H9 (cell line): ENCODE measurements at regions not wholly inside any gene's neighbourhood (a gene's known extent, or its start where the extent isn't known, plus 50 kb on each side); places are given as distances from the start of the nearest gene placed in this dataset.
"Not testable (repeated sequence)": the region's sequence is repeated elsewhere in the genome, so short reads cannot be mapped to it uniquely, and the experiment has no call there.

ENCODE experiments used
- DNase-seq: peaks from one replicate; pipeline ENCODE4 v3.0.0-alpha.2; 2017
- H2AFZ ChIP-seq: one replicate; pipeline ENCODE4 v1.6.1; 2013; ENCODE audit warnings: mild to moderate bottlenecking, low read length, control low read depth, moderate library complexity
- H2AK5ac ChIP-seq: 2 replicates; pipeline ENCODE4 v1.6.1; 2013; ENCODE audit warnings: low read length, control low read depth, mixed read lengths; ENCODE audit not compliant: insufficient read length
- H2BK120ac ChIP-seq: one replicate; pipeline ENCODE4 v1.6.1; 2013; ENCODE audit warnings: low read depth, mild to moderate bottlenecking, low read length, control low read depth, inconsistent platforms; ENCODE audit not compliant: poor library complexity, severe bottlenecking
- H2BK12ac ChIP-seq: 2 replicates; pipeline ENCODE4 v1.6.1; 2013; ENCODE audit warnings: low read length, control low read depth, mixed read lengths, low read depth; ENCODE audit not compliant: insufficient read length
- H2BK15ac ChIP-seq: 2 replicates; pipeline ENCODE4 v1.6.1; 2013; ENCODE audit warnings: low read depth, low read length, control low read depth
- H2BK20ac ChIP-seq: one replicate; pipeline ENCODE4 v1.6.1; 2013; ENCODE audit warnings: low read depth, mild to moderate bottlenecking, low read length, control low read depth, inconsistent platforms; ENCODE audit not compliant: poor library complexity, severe bottlenecking
- H2BK5ac ChIP-seq: 2 replicates; pipeline ENCODE4 v1.6.1; 2013; ENCODE audit warnings: low read length, control low read depth, mixed read lengths; ENCODE audit not compliant: insufficient read length
- H3K14ac ChIP-seq: 2 replicates; pipeline ENCODE4 v1.6.1; 2013; ENCODE audit warnings: low read length, control low read depth; ENCODE audit not compliant: insufficient read depth
- H3K18ac ChIP-seq: 2 replicates; pipeline ENCODE4 v1.6.1; 2013; ENCODE audit warnings: low read depth, mild to moderate bottlenecking, mixed read lengths, low read length, control low read depth; ENCODE audit not compliant: insufficient read length
- H3K23ac ChIP-seq: 2 replicates; pipeline ENCODE4 v1.6.1; 2013; ENCODE audit warnings: low read length, control low read depth, mixed read lengths, low read depth; ENCODE audit not compliant: insufficient read length
- H3K23me2 ChIP-seq: 2 replicates; pipeline ENCODE4 v1.6.1; 2013; ENCODE audit warnings: low read depth, mild to moderate bottlenecking, mixed read lengths, low read length, control low read depth; ENCODE audit not compliant: insufficient read length, poor library complexity, severe bottlenecking
- H3K27ac ChIP-seq: 2 replicates; pipeline ENCODE4 v1.5.1; 2013; ENCODE audit warnings: low read length, control low read depth, mixed read lengths, low read depth; ENCODE audit not compliant: insufficient read length
- H3K27me3 ChIP-seq: 2 replicates; pipeline ENCODE4 v1.6.1; 2013; ENCODE audit warnings: low read length, control low read depth, inconsistent platforms; ENCODE audit not compliant: insufficient read depth
- H3K4ac ChIP-seq: 2 replicates; pipeline ENCODE4 v1.6.1; 2013; ENCODE audit warnings: low read depth, mild to moderate bottlenecking, control low read depth, inconsistent platforms, low read length, moderate library complexity
- H3K4me1 ChIP-seq: 2 replicates; pipeline ENCODE4 v1.6.1; 2013; ENCODE audit warnings: low read length, control low read depth, inconsistent platforms; ENCODE audit not compliant: insufficient read depth
- H3K4me2 ChIP-seq: 2 replicates; pipeline ENCODE4 v1.6.1; 2013; ENCODE audit warnings: low read length, control low read depth, mixed read lengths; ENCODE audit not compliant: insufficient read length, insufficient read depth
- H3K56ac ChIP-seq: 2 replicates; pipeline ENCODE4 v1.6.1; 2013; ENCODE audit warnings: low read depth, mild to moderate bottlenecking, mixed read lengths, low read length, control low read depth; ENCODE audit not compliant: insufficient read length
- H3K79me1 ChIP-seq: 2 replicates; pipeline ENCODE4 v1.6.1; 2013; ENCODE audit warnings: low read depth, mild to moderate bottlenecking, moderate library complexity, low read length, control low read depth, inconsistent platforms; ENCODE audit not compliant: insufficient read depth, poor library complexity, severe bottlenecking
- H3K79me2 ChIP-seq: 2 replicates; pipeline ENCODE4 v1.6.1; 2013; ENCODE audit warnings: low read length, control low read depth, inconsistent platforms; ENCODE audit not compliant: insufficient read depth
- H3K9ac ChIP-seq: 2 replicates; pipeline ENCODE4 v1.6.1; 2013; ENCODE audit warnings: low read length, control low read depth, mixed read lengths; ENCODE audit not compliant: insufficient read length; ENCODE audit errors: extremely low read depth
- H3K9me3 ChIP-seq: one replicate; pipeline ENCODE4 v1.6.1; 2013; ENCODE audit warnings: low read depth, low read length, inconsistent platforms; ENCODE audit not compliant: control insufficient read depth
- H3T11ph ChIP-seq: one replicate; pipeline ENCODE4 v1.6.1; 2013; ENCODE audit warnings: mild to moderate bottlenecking, low read length, control low read depth, inconsistent platforms
- H4K20me1 ChIP-seq: one replicate; pipeline ENCODE4 v1.6.1; 2013; ENCODE audit not compliant: control insufficient read depth, insufficient read length, insufficient read depth
- H4K5ac ChIP-seq: 2 replicates; pipeline ENCODE4 v1.6.1; 2013; ENCODE audit warnings: low read depth, mild to moderate bottlenecking, mixed read lengths, low read length, control low read depth; ENCODE audit not compliant: insufficient read length
- H4K8ac ChIP-seq: replicated peaks from 2 replicates; pipeline ENCODE4 v1.6.1; 2013; ENCODE audit warnings: low read length, control low read depth, mixed read lengths, low read depth; ENCODE audit not compliant: insufficient read length
- H4K91ac ChIP-seq: 2 replicates; pipeline ENCODE4 v1.6.1; 2013; ENCODE audit warnings: low read depth, mild to moderate bottlenecking, moderate library complexity, mixed read lengths, low read length, control low read depth; ENCODE audit not compliant: insufficient read length
- H3K27ac Mint-ChIP-seq, 3 experiments: 2 replicates in 2 of 3; 3 replicates in 1 of 3; pipeline ENCODE4 v1.8.0; 2020 to 2021; ENCODE audit warnings: mixed read lengths in 3 of 3, mild to moderate bottlenecking in 1 of 3, moderate library complexity in 1 of 3
- H3K27me3 Mint-ChIP-seq: 2 replicates; pipeline ENCODE4 v1.8.0; 2021; ENCODE audit warnings: low read depth, mild to moderate bottlenecking, moderate library complexity, mixed read lengths
- H3K36me3 Mint-ChIP-seq, 3 experiments: 2 replicates in 2 of 3; 3 replicates in 1 of 3; pipeline ENCODE4 v1.8.0; 2020 to 2021; ENCODE audit warnings: low read depth in 3 of 3, mixed read lengths in 3 of 3; ENCODE audit not compliant: insufficient read depth in 1 of 3
- H3K4me1 Mint-ChIP-seq, 2 experiments: 2 replicates each; pipeline ENCODE4 v1.8.0; 2020; ENCODE audit warnings: mixed read lengths in 2 of 2
- H3K4me3 Mint-ChIP-seq, 2 experiments: 2 replicates in 1 of 2; 3 replicates in 1 of 2; pipeline ENCODE4 v1.8.0; 2020 to 2021; ENCODE audit warnings: mild to moderate bottlenecking in 2 of 2, mixed read lengths in 2 of 2, moderate library complexity in 1 of 2
- H3K9me3 Mint-ChIP-seq, 2 experiments: 2 replicates in 1 of 2; 3 replicates in 1 of 2; pipeline ENCODE4 v1.8.0; 2020; ENCODE audit warnings: mild to moderate bottlenecking in 2 of 2, mixed read lengths in 2 of 2, moderate library complexity in 1 of 2
- WGBS: extraction: QIAGEN DNeasy Blood & Tissue Kit; methylation state at CpG from one replicate; pipeline ENCODE4 v1.1.7; 2013; ENCODE audit warnings: missing lambda C conversion rate, low lambda C conversion rate, mixed read lengths; ENCODE audit not compliant: insufficient read length; ENCODE audit errors: extremely low coverage; 5-methylcytosine and 5-hydroxymethylcytosine counted together

DNA sequence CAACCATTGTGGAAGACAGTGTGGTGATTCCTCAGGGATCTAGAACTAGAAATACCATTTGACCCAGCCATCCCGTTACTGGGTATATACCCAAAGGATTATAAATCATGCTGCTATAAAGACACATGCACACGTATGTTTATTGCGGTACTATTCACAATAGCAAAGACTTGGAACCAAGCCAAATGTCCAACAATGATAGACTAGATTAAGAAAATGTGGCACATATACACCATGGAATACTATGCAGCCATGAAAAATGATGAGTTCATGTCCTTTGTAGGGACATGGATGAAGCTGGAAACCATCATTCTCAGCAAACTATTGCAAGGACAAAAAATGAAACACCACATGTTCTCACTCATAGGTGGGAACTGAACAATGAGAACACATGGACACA, 372.4 kb upstream of the CCL2 start:
- H3K18ac ChIP-seq, H3K23me2 ChIP-seq, H3K4me1 Mint-ChIP-seq, H4K8ac ChIP-seq, H2BK120ac ChIP-seq, H3K9ac ChIP-seq, H3K56ac ChIP-seq, H3K4me3 Mint-ChIP-seq, H2AFZ ChIP-seq, H3K79me2 ChIP-seq, H2BK5ac ChIP-seq, H3T11ph ChIP-seq, H3K9me3 ChIP-seq, H3K27me3 ChIP-seq, H4K5ac ChIP-seq, H2AK5ac ChIP-seq, H2BK12ac ChIP-seq, H3K27ac ChIP-seq, H4K91ac ChIP-seq, H3K4ac ChIP-seq, H3K14ac ChIP-seq, H3K36me3 Mint-ChIP-seq, H3K23ac ChIP-seq, DNase-seq, H2BK15ac ChIP-seq, H3K79me1 ChIP-seq, H3K27me3 Mint-ChIP-seq, H3K4me2 ChIP-seq, H3K27ac Mint-ChIP-seq, H4K20me1 ChIP-seq, H3K4me1 ChIP-seq, H2BK20ac ChIP-seq: not testable (repeated sequence)
- peaks cover 13 to 17% of the 10 kb centered on the region in 2 experiments; a peak in 4 of 5 replicates for H3K9me3 Mint-ChIP-seq
- WGBS = no CpG with 5 or more reads among the region's 3 CpGs
